Thymus (tissue), 11 donors: ENCODE measurements at regions not wholly inside any gene's neighbourhood (a gene's known extent, or its start where the extent isn't known, plus 50 kb on each side); places are given as distances from the start of the nearest gene placed in this dataset.
A peak's percentile ranks its signal among the peaks of the same experiment; 100 is the strongest.

Experiments
- DNase-seq, 9 donors: peaks; one replicate each; pipeline ENCODE4 v3.0.0-alpha.2; 2013; ENCODE audit warnings: low spot score in 9 of 9, low read depth in 6 of 9, missing footprints in 1 of 9
- H3K27ac ChIP-seq, 2 donors: one replicate each; pipeline ENCODE4 v1.5.1; 2013; ENCODE audit warnings: control low read depth in 1 of 2, low read depth in 1 of 2, low read length in 1 of 2, mild to moderate bottlenecking in 1 of 2, moderate library complexity in 1 of 2
- H3K27me3 ChIP-seq, 2 donors: one replicate each; pipeline ENCODE4 v1.5.1; 2013; ENCODE audit warnings: low read length in 1 of 2; ENCODE audit not compliant: control insufficient read depth in 2 of 2, insufficient read depth in 1 of 2
- H3K36me3 ChIP-seq, 2 donors: one replicate each; pipeline ENCODE4 v1.5.1; 2013; ENCODE audit warnings: low read length in 1 of 2, mild to moderate bottlenecking in 1 of 2, moderate library complexity in 1 of 2; ENCODE audit not compliant: control insufficient read depth in 2 of 2, insufficient read depth in 2 of 2
- H3K4me1 ChIP-seq, 2 donors: one replicate each; pipeline ENCODE4 v1.5.1; 2013; ENCODE audit warnings: low read length in 2 of 2; ENCODE audit not compliant: control insufficient read depth in 2 of 2, insufficient read depth in 2 of 2
- H3K4me3 ChIP-seq, 2 donors: one replicate each; pipeline ENCODE4 v1.5.1; 2013; ENCODE audit warnings: low read length in 2 of 2, control low read depth in 1 of 2, mild to moderate bottlenecking in 1 of 2
- H3K9me3 ChIP-seq, 2 donors: one replicate each; pipeline ENCODE4 v1.5.1; 2013; ENCODE audit warnings: low read length in 1 of 2, mild to moderate bottlenecking in 1 of 2; ENCODE audit not compliant: control insufficient read depth in 2 of 2, insufficient read depth in 1 of 2
- WGBS: extraction: QIAGEN DNeasy Blood & Tissue Kit; methylation state at CpG from one replicate; pipeline ENCODE4 v1.1.7; 2013; 5-methylcytosine and 5-hydroxymethylcytosine counted together
- donor health status: healthy.

- H3K9me3 ChIP-seq, result peaks cover 10 to 17% of the 10 kb centered on the region in 2 donors
- peaks cover 0 to 5% of the 10 kb centered on the region in 2 donors for H3K4me1 ChIP-seq
- DNase-seq, result no peak
- no peak overlapping the region for H3K27ac ChIP-seq
- no peaks in the 10 kb centered on the region for H3K36me3 ChIP-seq
- H3K27me3 ChIP-seq, result peaks cover 0 to 3% of the 10 kb centered on the region in 2 donors
- H3K4me3 ChIP-seq, result no peak overlapping the region
- 93% methylated on average over 17 of the region's 17 CpGs for WGBS
Observed at GRCh38 chr16:85211271-85211801, 99.1 kb upstream of the CIBAR2 start.

- H3K4me3 ChIP-seq, result no peak overlapping the region
- DNase-seq, result no peak
- peaks cover 0 to 11% of the 10 kb centered on the region in 2 donors for H3K4me1 ChIP-seq
- peaks cover 3 to 4% of the 10 kb centered on the region in 2 donors for H3K9me3 ChIP-seq
- H3K27ac ChIP-seq, result no peak overlapping the region
- H3K36me3 ChIP-seq, result no peaks in the 10 kb centered on the region
- no peaks in the 10 kb centered on the region for H3K27me3 ChIP-seq
- 97% methylated on average over 28 of the region's 28 CpGs for WGBS
Observed at GRCh38 chr16:85213926-85214675, 101.8 kb upstream of the CIBAR2 start.

GRCh38 chr16:85215478-85216118 lies 103.3 kb upstream of the CIBAR2 start:
- Histone ChIP-seq H3K27me3 (no peaks in the 10 kb centered on the region), H3K9me3 (no peaks in the 10 kb centered on the region), H3K4me1 (peaks cover 0 to 18% of the 10 kb centered on the region in 2 donors), H3K36me3 (no peaks in the 10 kb centered on the region), H3K27ac (no peak overlapping the region), H3K4me3 (no peak overlapping the region)
- 92% methylated on average over 8 of the region's 8 CpGs for WGBS
- DNase-seq, result no peak

- H3K4me1 ChIP-seq, result peaks cover 0 to 18% of the 10 kb centered on the region in 2 donors
- H3K9me3 ChIP-seq, result no peaks in the 10 kb centered on the region
- DNase-seq, result peak in 2 of 9 donors; percentile 11 to 40
- no peak overlapping the region for H3K27ac ChIP-seq
- WGBS, result 88% methylated on average over 19 of the region's 19 CpGs
- no peaks in the 10 kb centered on the region for H3K27me3 ChIP-seq
- H3K36me3 ChIP-seq, result no peaks in the 10 kb centered on the region
- no peak overlapping the region for H3K4me3 ChIP-seq
Observed at GRCh38 chr16:85216522-85217375, 104.5 kb upstream of the CIBAR2 start.

- H3K36me3 ChIP-seq, result no peaks in the 10 kb centered on the region
- peak in 1 of 9 donors; percentile 25 for DNase-seq
- peaks cover 0 to 18% of the 10 kb centered on the region in 2 donors for H3K4me1 ChIP-seq
- H3K27ac ChIP-seq, result peak overlapping the region in 1 of 2 donors; percentile 5
- no peaks in the 10 kb centered on the region for H3K9me3 ChIP-seq
- 84% methylated on average over 31 of the region's 31 CpGs for WGBS
- no peak overlapping the region for H3K4me3 ChIP-seq
- H3K27me3 ChIP-seq, result no peaks in the 10 kb centered on the region
Observed at GRCh38 chr16:85220125-85220839, 108.0 kb upstream of the CIBAR2 start.

GRCh38 chr16:85220964-85221731 lies 108.9 kb upstream of the CIBAR2 start:
- no peaks in the 10 kb centered on the region for H3K27me3 ChIP-seq
- no peak overlapping the region for H3K27ac ChIP-seq
- DNase-seq, result no peak
- 93% methylated on average over 27 of the region's 27 CpGs for WGBS
- H3K4me3 ChIP-seq, result no peak overlapping the region
- peaks cover 0 to 4% of the 10 kb centered on the region in 2 donors for H3K9me3 ChIP-seq
- no peaks in the 10 kb centered on the region for H3K36me3 ChIP-seq
- peaks cover 0 to 18% of the 10 kb centered on the region in 2 donors for H3K4me1 ChIP-seq

- WGBS, result 96% methylated on average over 12 of the region's 12 CpGs
- Histone ChIP-seq H3K4me3 (no peak overlapping the region), H3K27me3 (no peaks in the 10 kb centered on the region), H3K4me1 (peaks cover 0 to 14% of the 10 kb centered on the region in 2 donors), H3K27ac (no peak overlapping the region), H3K9me3 (peaks cover 0 to 4% of the 10 kb centered on the region in 2 donors), H3K36me3 (no peaks in the 10 kb centered on the region)
- no peak for DNase-seq
Observed at GRCh38 chr16:85221771-85222154, 109.5 kb upstream of the CIBAR2 start.
